ENCODE measurements at regions not wholly inside any gene's neighbourhood (a gene's known extent, or its start where the extent isn't known, plus 50 kb on each side); places are given as distances from the start of the nearest gene placed in this dataset.

GRCh38 chr12:24084800-24085199 lies 135.3 kb upstream of the SOX5 start:
- in situ Hi-C loops (cut with MboI; ENCODE audit: low pct_unique_long_range_greater_than_20kb, low sequenced_read_pairs, unreplicated experiment) = no loop called here
- no peak for DNase-seq (ENCODE audit: low spot score)

GRCh38 chr12:24083838-24084237 lies 134.4 kb upstream of the SOX5 start:
- no peak for DNase-seq (ENCODE audit: low spot score)
- in situ Hi-C loops (cut with MboI; ENCODE audit: low pct_unique_long_range_greater_than_20kb, low sequenced_read_pairs, unreplicated experiment) = no loop called here
- no peak for TF ChIP-seq CTCF (IDR thresholded peaks at IDR 0.05; ENCODE audit: extremely low read depth, insufficient read depth, missing control alignments)

More at GRCh38 chr12:24084800-24085199, 135.3 kb upstream of the SOX5 start:
- TF ChIP-seq CTCF (IDR thresholded peaks at IDR 0.05; ENCODE audit: extremely low read depth, insufficient read depth, missing control alignments) = no peak

GRCh38 chr12:24081606-24082005 lies 132.1 kb upstream of the SOX5 start:
- DNase-seq (ENCODE audit: low spot score) = no peak
- in situ Hi-C loops (cut with MboI; ENCODE audit: low pct_unique_long_range_greater_than_20kb, low sequenced_read_pairs, unreplicated experiment) = no loop called here
- TF ChIP-seq CTCF (IDR thresholded peaks at IDR 0.05; ENCODE audit: extremely low read depth, insufficient read depth, missing control alignments) = no peak

GRCh38 chr12:24081092-24081529 lies 131.6 kb upstream of the SOX5 start:
- no peak for TF ChIP-seq CTCF (IDR thresholded peaks at IDR 0.05; ENCODE audit: extremely low read depth, insufficient read depth, missing control alignments)
- DNase-seq (ENCODE audit: low spot score) = no peak
- in situ Hi-C loops (cut with MboI; ENCODE audit: low pct_unique_long_range_greater_than_20kb, low sequenced_read_pairs, unreplicated experiment) = no loop called here

GRCh38 chr12:24080465-24080864 lies 131.0 kb upstream of the SOX5 start:
- in situ Hi-C loops (cut with MboI; ENCODE audit: low pct_unique_long_range_greater_than_20kb, low sequenced_read_pairs, unreplicated experiment) = no loop called here
- TF ChIP-seq CTCF (IDR thresholded peaks at IDR 0.05; ENCODE audit: extremely low read depth, insufficient read depth, missing control alignments) = no peak
- DNase-seq (ENCODE audit: low spot score) = no peak

GRCh38 chr12:24079083-24079482 lies 129.6 kb upstream of the SOX5 start:
- in situ Hi-C loops (cut with MboI; ENCODE audit: low pct_unique_long_range_greater_than_20kb, low sequenced_read_pairs, unreplicated experiment) = no loop called here
- DNase-seq (ENCODE audit: low spot score) = no peak
- no peak for TF ChIP-seq CTCF (IDR thresholded peaks at IDR 0.05; ENCODE audit: extremely low read depth, insufficient read depth, missing control alignments)

- in situ Hi-C loops (cut with MboI; ENCODE audit: low pct_unique_long_range_greater_than_20kb, low sequenced_read_pairs, unreplicated experiment) = no loop called here
- no peak for DNase-seq (ENCODE audit: low spot score)
- TF ChIP-seq CTCF (IDR thresholded peaks at IDR 0.05; ENCODE audit: extremely low read depth, insufficient read depth, missing control alignments) = no peak
Observed at GRCh38 chr12:24078318-24078765, 128.9 kb upstream of the SOX5 start.

Data from GM13977 (cell line).